Ishikawa (cell line): ENCODE measurements at regions not wholly inside any gene's neighbourhood (a gene's known extent, or its start where the extent isn't known, plus 50 kb on each side); places are given as distances from the start of the nearest gene placed in this dataset.

Source experiments
- CEBPB ChIP-seq: IDR thresholded peaks from 2 replicates; pipeline ENCODE4 v1.6.1; 2012
- CREB1 ChIP-seq: IDR thresholded peaks from 2 replicates; pipeline ENCODE4 v1.6.1; 2012; ENCODE audit warnings: low read depth
- EGR1 ChIP-seq: IDR thresholded peaks from 2 replicates; pipeline ENCODE4 v1.6.1; 2012
- EP300 ChIP-seq: IDR thresholded peaks from 2 replicates; pipeline ENCODE4 v1.6.1; 2012; ENCODE audit warnings: borderline replicate concordance
- FOXM1 ChIP-seq: IDR thresholded peaks from 2 replicates; pipeline ENCODE4 v1.6.1; 2012; ENCODE audit warnings: low read depth, borderline replicate concordance
- NFIC ChIP-seq: IDR thresholded peaks from 2 replicates; pipeline ENCODE4 v1.6.1; 2012
- RAD21 ChIP-seq: IDR thresholded peaks from 2 replicates; pipeline ENCODE4 v1.6.1; 2012; ENCODE audit warnings: low read depth
- TAF1 ChIP-seq: IDR thresholded peaks from 2 replicates; pipeline ENCODE4 v1.6.1; 2012; ENCODE audit warnings: low read depth, mild to moderate bottlenecking
- TCF12 ChIP-seq: IDR thresholded peaks from 2 replicates; pipeline ENCODE4 v1.6.1; 2012; ENCODE audit warnings: low read depth
- TEAD4 ChIP-seq: IDR thresholded peaks from 2 replicates; pipeline ENCODE4 v1.6.1; 2012
- USF1 ChIP-seq: IDR thresholded peaks from 2 replicates; pipeline ENCODE4 v1.6.1; 2012
- YY1 ChIP-seq: IDR thresholded peaks from 2 replicates; pipeline ENCODE4 v1.6.1; 2012; ENCODE audit warnings: low read depth
- ZBTB7A ChIP-seq: IDR thresholded peaks from 2 replicates; pipeline ENCODE4 v1.6.1; 2012; ENCODE audit warnings: low read depth
- TF ChIP-seq, protein P1 (sequence below): IDR thresholded peaks from 2 replicates; pipeline ENCODE4 v1.6.1; 2012
- TF ChIP-seq, protein P2 (sequence below): IDR thresholded peaks from 2 replicates; pipeline ENCODE4 v1.6.1; 2012; ENCODE audit warnings: low read depth, mild to moderate bottlenecking

GRCh38 chr4:148850257-148850995 is 408.2 kb upstream of the NR3C2 start:
- TF ChIP-seq CREB1 (no peak), TEAD4 (no peak), TCF12 (no peak), TAF1 (no peak), YY1 (no peak), EP300 (no peak), CEBPB (no peak), ZBTB7A (no peak), RAD21 (no peak), USF1 (no peak), EGR1 (no peak), NFIC (no peak), FOXM1 (no peak)
- TF ChIP-seq, protein P1, sequence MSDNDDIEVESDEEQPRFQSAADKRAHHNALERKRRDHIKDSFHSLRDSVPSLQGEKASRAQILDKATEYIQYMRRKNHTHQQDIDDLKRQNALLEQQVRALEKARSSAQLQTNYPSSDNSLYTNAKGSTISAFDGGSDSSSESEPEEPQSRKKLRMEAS = no peak
- TF ChIP-seq, protein P2, sequence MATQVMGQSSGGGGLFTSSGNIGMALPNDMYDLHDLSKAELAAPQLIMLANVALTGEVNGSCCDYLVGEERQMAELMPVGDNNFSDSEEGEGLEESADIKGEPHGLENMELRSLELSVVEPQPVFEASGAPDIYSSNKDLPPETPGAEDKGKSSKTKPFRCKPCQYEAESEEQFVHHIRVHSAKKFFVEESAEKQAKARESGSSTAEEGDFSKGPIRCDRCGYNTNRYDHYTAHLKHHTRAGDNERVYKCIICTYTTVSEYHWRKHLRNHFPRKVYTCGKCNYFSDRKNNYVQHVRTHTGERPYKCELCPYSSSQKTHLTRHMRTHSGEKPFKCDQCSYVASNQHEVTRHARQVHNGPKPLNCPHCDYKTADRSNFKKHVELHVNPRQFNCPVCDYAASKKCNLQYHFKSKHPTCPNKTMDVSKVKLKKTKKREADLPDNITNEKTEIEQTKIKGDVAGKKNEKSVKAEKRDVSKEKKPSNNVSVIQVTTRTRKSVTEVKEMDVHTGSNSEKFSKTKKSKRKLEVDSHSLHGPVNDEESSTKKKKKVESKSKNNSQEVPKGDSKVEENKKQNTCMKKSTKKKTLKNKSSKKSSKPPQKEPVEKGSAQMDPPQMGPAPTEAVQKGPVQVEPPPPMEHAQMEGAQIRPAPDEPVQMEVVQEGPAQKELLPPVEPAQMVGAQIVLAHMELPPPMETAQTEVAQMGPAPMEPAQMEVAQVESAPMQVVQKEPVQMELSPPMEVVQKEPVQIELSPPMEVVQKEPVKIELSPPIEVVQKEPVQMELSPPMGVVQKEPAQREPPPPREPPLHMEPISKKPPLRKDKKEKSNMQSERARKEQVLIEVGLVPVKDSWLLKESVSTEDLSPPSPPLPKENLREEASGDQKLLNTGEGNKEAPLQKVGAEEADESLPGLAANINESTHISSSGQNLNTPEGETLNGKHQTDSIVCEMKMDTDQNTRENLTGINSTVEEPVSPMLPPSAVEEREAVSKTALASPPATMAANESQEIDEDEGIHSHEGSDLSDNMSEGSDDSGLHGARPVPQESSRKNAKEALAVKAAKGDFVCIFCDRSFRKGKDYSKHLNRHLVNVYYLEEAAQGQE = no peak

GRCh38 chr4:148849581-148849980 is 407.4 kb upstream of the NR3C2 start:
- no peak for TF ChIP-seq NFIC
- TF ChIP-seq EGR1 = no peak
- TF ChIP-seq YY1 = no peak

DNA sequence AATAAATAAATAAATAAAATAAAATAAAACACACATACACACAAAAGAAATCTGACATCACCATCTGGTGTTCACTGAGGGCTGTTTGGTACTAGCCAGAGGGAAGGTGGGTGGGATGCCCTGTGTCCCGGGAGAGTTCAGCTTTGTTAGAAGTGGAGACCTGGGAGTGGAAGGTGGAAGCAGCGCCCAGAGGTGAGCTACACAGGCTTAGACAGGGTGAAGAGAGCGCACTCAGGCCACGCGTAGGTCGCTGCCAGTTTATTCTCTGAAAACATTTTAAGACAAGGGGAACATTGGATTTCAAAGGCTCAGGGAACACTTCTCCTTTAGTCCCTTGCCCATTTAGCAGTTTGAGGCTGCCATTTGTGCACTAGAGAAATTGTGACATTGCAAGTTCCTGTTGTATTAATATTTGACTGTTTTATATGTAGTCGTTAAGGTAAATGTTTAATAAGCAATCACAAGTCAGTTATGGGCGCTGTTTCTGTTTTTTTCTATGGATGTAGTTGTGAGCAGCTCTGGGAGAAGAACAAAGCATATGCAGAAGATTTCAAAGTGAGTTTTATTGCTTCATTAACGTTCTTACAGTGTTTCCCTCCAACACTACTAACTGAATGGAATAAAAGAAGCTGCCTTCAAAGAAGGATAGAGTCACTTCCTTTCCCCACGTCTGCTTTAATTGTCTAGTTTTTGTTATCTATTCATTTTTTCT is 405.5 kb upstream of the NR3C2 start:
- TF ChIP-seq ZBTB7A (no peak), EGR1 (no peak), YY1 (no peak), CEBPB (no peak), FOXM1 (no peak), TAF1 (no peak), TEAD4 (no peak), USF1 (no peak), CREB1 (no peak), TCF12 (no peak), NFIC (no peak), EP300 (no peak), RAD21 (no peak)
- TF ChIP-seq, protein P2 = no peak
- TF ChIP-seq, protein P1 = no peak

DNA sequence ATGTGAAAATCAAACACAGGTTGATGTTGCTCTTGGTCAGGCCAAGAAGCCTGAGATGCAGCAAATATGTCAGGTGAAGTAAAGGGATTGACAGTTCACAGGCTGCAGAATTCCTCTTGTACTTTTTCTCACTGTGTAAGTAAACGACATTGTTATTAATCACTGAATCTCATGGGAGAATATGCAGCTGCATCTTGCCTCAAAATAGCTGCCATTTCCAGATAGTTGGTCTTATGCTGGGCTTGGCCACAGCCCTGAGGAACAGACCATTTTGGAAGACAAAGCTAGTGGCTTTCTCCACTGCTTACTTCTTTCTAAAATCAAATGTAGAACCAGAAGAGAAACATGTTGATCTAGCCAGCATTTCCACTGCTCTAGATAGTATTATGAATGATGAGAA is 403.4 kb upstream of the NR3C2 start:
- no peak for TF ChIP-seq EP300
- TF ChIP-seq, protein P2 = no peak
- no peak for TF ChIP-seq FOXM1
- no peak for TF ChIP-seq YY1
- TF ChIP-seq CREB1 = no peak
- no peak for TF ChIP-seq CEBPB
- no peak for TF ChIP-seq RAD21
- no peak for TF ChIP-seq USF1
- TF ChIP-seq, protein P1 = no peak
- no peak for TF ChIP-seq EGR1
- no peak for TF ChIP-seq TEAD4
- TF ChIP-seq TAF1 = no peak
- no peak for TF ChIP-seq NFIC
- no peak for TF ChIP-seq TCF12
- TF ChIP-seq ZBTB7A = no peak
